ENCODE measurements at regions not wholly inside any gene's neighbourhood (a gene's known extent, or its start where the extent isn't known, plus 50 kb on each side); places are given as distances from the start of the nearest gene placed in this dataset.
"Not testable (repeated sequence)": the region's sequence is repeated elsewhere in the genome, so short reads cannot be mapped to it uniquely, and the experiment has no call there.

DNA sequence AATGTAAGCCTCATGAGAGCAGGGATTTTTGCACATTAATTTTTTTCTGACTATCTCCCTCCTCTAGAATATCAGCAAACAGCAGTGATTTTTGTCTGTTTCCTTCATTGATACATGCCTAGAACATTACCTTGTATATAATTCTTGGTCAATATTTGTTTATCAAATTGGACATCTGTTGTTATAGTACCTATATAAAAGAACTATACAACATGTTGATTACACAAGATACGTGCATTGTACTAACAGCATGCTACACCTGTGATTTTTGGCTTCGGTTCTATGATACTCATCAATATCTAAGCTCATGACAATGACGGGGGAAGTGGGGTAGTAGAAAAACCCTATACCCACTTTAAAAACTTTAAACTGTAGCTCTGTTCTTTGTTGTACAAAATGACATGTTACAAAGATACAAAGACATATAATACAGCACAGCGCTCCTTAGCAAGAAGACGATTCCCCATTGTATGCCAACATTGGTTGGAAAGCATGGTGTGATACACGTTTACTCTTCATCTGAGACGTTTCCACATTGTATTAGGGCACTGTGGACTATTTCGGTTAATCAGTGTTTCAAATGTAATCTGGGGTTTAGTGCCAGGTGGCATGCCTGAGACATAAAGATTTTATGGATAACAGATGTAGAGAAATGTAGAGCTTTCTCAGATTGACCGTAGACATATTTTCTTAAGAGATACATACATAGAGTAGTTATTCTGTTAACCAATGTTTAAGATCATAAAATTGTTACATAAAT lies 70.5 kb upstream of the FOXP2 start:
- DNase-seq (ENCODE audit: low spot score) = no peak
- in situ Hi-C loops (cut with MboI; ENCODE audit: low pct_unique_long_range_greater_than_20kb, low sequenced_read_pairs, unreplicated experiment) = no loop called here
- TF ChIP-seq, protein P1, sequence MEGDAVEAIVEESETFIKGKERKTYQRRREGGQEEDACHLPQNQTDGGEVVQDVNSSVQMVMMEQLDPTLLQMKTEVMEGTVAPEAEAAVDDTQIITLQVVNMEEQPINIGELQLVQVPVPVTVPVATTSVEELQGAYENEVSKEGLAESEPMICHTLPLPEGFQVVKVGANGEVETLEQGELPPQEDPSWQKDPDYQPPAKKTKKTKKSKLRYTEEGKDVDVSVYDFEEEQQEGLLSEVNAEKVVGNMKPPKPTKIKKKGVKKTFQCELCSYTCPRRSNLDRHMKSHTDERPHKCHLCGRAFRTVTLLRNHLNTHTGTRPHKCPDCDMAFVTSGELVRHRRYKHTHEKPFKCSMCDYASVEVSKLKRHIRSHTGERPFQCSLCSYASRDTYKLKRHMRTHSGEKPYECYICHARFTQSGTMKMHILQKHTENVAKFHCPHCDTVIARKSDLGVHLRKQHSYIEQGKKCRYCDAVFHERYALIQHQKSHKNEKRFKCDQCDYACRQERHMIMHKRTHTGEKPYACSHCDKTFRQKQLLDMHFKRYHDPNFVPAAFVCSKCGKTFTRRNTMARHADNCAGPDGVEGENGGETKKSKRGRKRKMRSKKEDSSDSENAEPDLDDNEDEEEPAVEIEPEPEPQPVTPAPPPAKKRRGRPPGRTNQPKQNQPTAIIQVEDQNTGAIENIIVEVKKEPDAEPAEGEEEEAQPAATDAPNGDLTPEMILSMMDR (IDR thresholded peaks at IDR 0.05; ENCODE audit: extremely low read depth, insufficient read depth, missing control alignments) = no peak

DNA sequence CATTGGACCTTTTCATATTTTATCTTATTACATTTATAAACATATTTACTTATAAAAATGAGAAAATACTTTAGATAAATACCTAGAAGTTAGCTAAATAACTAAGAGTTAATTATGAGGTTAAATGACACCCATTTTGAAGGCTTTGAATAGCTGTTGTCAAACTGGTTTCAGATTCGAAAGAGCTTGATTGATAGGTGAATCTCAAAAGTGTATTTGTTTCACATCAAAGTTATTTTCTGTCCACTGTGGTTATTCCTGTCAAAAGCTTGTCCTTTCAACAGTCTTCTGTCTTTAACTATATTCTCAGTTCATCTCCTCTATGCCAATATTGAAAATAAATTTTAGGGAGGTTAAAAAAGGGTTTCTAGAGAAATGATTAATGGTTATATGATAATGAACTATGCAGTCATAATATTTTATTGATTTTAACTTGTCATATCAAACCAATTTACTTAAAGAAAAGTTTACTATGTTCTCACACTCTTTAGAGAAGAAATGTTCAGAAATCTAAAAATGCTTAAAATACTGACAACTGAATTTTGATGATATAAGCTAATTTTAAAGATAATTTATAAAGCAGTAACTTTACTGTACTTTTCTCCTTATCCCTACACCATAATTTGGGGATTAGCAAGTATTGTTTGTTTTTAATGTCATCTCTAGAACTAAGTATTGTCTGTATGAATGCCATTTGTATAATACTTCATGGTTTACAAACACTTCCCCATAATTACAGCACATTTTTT lies 72.0 kb upstream of the FOXP2 start:
- DNase-seq (ENCODE audit: low spot score) = no peak
- in situ Hi-C loops (cut with MboI; ENCODE audit: low pct_unique_long_range_greater_than_20kb, low sequenced_read_pairs, unreplicated experiment) = no loop called here
- TF ChIP-seq, protein P1 (IDR thresholded peaks at IDR 0.05; ENCODE audit: extremely low read depth, insufficient read depth, missing control alignments) = no peak

DNA sequence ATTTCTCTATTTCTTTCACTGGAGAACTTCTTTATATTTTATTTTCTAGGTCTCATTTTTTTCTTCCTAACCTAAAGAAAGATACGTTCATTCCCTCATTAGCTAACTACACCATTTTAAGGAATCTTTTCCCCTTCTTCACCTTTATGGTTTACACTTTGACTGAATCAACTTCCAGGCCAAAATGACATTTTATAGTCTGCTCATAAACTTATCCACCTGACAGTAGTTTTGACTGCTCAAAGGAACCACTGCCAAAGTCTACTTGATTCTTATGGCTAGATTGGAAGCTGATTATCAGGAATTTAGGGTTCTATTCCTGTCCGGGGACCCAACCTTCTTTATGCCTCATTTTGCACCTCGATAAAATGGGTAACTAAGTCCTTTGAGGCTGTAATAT lies 73.0 kb upstream of the FOXP2 start:
- TF ChIP-seq, protein P1 (IDR thresholded peaks at IDR 0.05; ENCODE audit: extremely low read depth, insufficient read depth, missing control alignments) = no peak
- in situ Hi-C loops (cut with MboI; ENCODE audit: low pct_unique_long_range_greater_than_20kb, low sequenced_read_pairs, unreplicated experiment) = no loop called here
- DNase-seq (ENCODE audit: low spot score) = no peak

DNA sequence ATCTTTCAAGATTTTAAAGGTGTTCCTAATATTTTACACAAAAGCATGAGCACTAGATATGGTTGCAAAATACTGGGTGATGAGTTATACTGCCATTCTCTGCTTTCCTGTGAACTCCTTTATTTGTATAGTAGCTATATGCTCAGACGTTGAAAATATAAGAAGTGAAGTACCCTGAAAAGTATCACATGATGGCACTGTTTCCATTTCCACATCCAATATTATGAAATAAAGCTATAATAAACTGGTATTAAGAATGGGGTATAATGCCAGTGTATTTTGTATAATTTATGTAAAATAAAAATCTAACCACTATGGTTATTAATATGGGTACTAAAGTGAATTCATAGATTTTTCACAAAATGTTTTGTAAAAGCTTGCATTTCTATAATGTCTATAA lies 79.6 kb upstream of the FOXP2 start:
- in situ Hi-C loops (cut with MboI; ENCODE audit: low pct_unique_long_range_greater_than_20kb, low sequenced_read_pairs, unreplicated experiment) = no loop called here
- no peak for DNase-seq (ENCODE audit: low spot score)
- TF ChIP-seq, protein P1 (IDR thresholded peaks at IDR 0.05; ENCODE audit: extremely low read depth, insufficient read depth, missing control alignments) = no peak

DNA sequence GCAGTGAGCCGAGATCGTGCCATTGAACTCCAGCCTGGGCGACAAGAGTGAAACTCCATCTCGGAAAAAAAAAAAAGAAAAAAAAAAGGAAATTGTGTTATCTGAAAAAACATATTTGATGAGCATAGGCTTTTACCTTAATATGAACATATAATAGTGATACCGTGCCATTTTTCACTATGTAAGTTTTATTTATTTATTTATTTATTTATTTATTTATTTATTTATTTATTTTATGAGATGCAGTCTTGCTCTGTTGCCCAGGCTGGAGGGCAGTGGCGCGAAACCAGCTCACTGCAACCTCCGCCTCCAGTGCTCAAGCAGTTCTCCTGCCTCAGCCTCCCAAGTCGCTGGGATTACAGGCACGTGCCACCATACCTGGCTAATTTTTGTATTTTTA lies 85.2 kb upstream of the FOXP2 start:
- in situ Hi-C loops (cut with MboI; ENCODE audit: low pct_unique_long_range_greater_than_20kb, low sequenced_read_pairs, unreplicated experiment); DNase-seq (ENCODE audit: low spot score): not testable (repeated sequence)

DNA sequence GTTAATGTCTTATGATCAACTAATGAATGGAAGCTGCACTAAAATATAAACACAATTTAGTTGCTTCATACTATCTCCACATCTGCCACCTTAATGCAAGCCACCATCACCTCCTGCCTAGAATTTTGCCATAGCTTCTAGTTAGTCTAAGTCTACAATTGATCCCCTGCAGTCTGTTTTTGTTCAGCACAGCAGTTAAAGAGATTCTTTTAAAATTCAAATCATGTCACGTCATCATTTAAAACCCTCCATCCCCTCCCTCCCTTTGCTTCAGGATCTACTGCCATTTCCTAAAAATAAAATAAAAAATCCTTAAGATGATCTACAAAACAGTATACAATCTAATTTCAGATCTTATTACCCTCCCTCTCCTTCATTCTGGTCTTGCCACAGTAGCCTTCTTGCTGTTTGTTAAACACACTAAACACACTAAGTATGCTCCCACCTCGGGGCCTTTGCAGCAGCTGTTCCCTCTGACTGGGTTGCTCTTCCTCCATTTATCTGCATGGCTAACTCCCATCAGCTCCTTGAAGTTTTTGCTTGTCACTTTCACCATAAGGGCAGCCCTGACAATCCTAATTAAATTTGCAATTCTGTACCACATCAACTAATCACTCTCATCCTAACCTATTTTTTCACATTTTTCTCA lies 97.0 kb upstream of the FOXP2 start:
- TF ChIP-seq, protein P1 (IDR thresholded peaks at IDR 0.05; ENCODE audit: extremely low read depth, insufficient read depth, missing control alignments) = no peak
- in situ Hi-C loops (cut with MboI; ENCODE audit: low pct_unique_long_range_greater_than_20kb, low sequenced_read_pairs, unreplicated experiment) = no loop called here
- no peak for DNase-seq (ENCODE audit: low spot score)

DNA sequence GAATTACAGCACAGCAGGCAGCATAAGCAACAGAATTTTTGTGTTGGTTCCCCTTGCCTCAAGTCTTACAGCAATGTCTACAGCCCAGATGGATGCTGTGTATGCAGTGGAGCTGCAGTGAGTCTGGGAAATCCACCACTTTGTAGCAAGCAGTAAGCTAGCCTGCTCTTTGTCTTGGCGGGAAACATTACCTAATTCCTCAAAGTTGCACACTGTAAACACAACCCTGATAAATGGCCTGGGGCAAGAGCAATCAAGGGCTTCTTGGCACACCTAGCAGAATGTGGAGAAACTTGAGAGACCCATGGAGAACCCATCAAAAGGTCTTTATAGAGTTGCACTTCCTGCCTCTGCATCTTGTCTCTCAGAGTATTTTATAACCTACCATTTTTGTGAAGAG lies 102.0 kb upstream of the FOXP2 start:
- DNase-seq (ENCODE audit: low spot score) = no peak
- in situ Hi-C loops (cut with MboI; ENCODE audit: low pct_unique_long_range_greater_than_20kb, low sequenced_read_pairs, unreplicated experiment) = no loop called here
- TF ChIP-seq, protein P1 (IDR thresholded peaks at IDR 0.05; ENCODE audit: extremely low read depth, insufficient read depth, missing control alignments) = no peak

Measured in GM13977 (cell line).